OCI-LY1 (cell line): ENCODE measurements at regions not wholly inside any gene's neighbourhood (a gene's known extent, or its start where the extent isn't known, plus 50 kb on each side); places are given as distances from the start of the nearest gene placed in this dataset.

Experiments
- H2AFZ ChIP-seq: fragments of 200-600 bp; sonication (generic), shearing (Covaris generic); 2 replicates; pipeline ENCODE4 v1.6.0; 2014; ENCODE audit warnings: antibody characterized with exemption, mild to moderate bottlenecking, low read length
- H3F3A ChIP-seq: fragments of 200-600 bp; sonication (generic), shearing (Covaris generic); 2 replicates; pipeline ENCODE4 v1.6.0; 2014; ENCODE audit warnings: mild to moderate bottlenecking, antibody characterized with exemption, low read length, moderate library complexity; ENCODE audit not compliant: insufficient read depth
- H3K27ac ChIP-seq: fragments of 200-600 bp; sonication (generic); 2 replicates; pipeline ENCODE4 v1.5.1; 2014; ENCODE audit warnings: low read length, mixed run types, mild to moderate bottlenecking, low read depth; ENCODE audit not compliant: poor library complexity, severe bottlenecking
- H3K27me3 ChIP-seq: fragments of 200-600 bp; sonication (generic); 2 replicates; pipeline ENCODE4 v1.6.0; 2014; ENCODE audit warnings: antibody characterized with exemption, mild to moderate bottlenecking, low read length, moderate library complexity; ENCODE audit not compliant: insufficient read depth
- H3K36me3 ChIP-seq: fragments of 200-600 bp; sonication (generic); 2 replicates; pipeline ENCODE4 v1.6.1; 2014; ENCODE audit warnings: mild to moderate bottlenecking, antibody characterized with exemption, low read length, moderate library complexity, mixed read lengths; ENCODE audit not compliant: insufficient read depth
- H3K4me1 ChIP-seq: fragments of 200-600 bp; sonication (generic); 2 replicates; pipeline ENCODE4 v1.5.1; 2014; ENCODE audit warnings: mild to moderate bottlenecking, low read length, moderate library complexity; ENCODE audit not compliant: insufficient read depth, severe bottlenecking
- H3K4me2 ChIP-seq: fragments of 200-600 bp; sonication (generic), shearing (Covaris generic); 2 replicates; pipeline ENCODE4 v1.6.1; 2014; ENCODE audit warnings: low read length
- H3K4me3 ChIP-seq: fragments of 200-600 bp; sonication (generic); 2 replicates; pipeline ENCODE4 v1.5.1; 2014; ENCODE audit warnings: low read length, low read depth, mild to moderate bottlenecking, mixed read lengths; ENCODE audit not compliant: poor library complexity, severe bottlenecking
- H3K79me2 ChIP-seq: fragments of 200-600 bp; shearing (Covaris generic); 2 replicates; pipeline ENCODE4 v1.6.1; 2016; ENCODE audit warnings: mixed run types, low read length, mixed read lengths; ENCODE audit not compliant: insufficient read depth
- H3K9ac ChIP-seq: fragments of 200-600 bp; sonication (generic), shearing (Covaris generic); 2 replicates; pipeline ENCODE4 v1.6.1; 2014; ENCODE audit warnings: mild to moderate bottlenecking, low read length, mixed read lengths
- H3K9me2 ChIP-seq: fragments of 200-600 bp; sonication (generic), shearing (Covaris generic); 2 replicates; pipeline ENCODE4 v1.6.1; 2014; ENCODE audit warnings: low read depth, mild to moderate bottlenecking, low read length, mixed read lengths
- H3K9me3 ChIP-seq: fragments of 200-600 bp; shearing (Covaris generic); 2 replicates; pipeline ENCODE4 v1.6.1; 2014; ENCODE audit warnings: low read length, mixed read lengths
- H4K20me1 ChIP-seq: fragments of 200-600 bp; sonication (generic), shearing (Covaris generic); 2 replicates; pipeline ENCODE4 v1.6.0; 2016; ENCODE audit warnings: mild to moderate bottlenecking, low read length; ENCODE audit not compliant: insufficient read depth
- CTCF ChIP-seq: fragments of 200-600 bp; sonication (generic), shearing (Covaris generic); IDR thresholded peaks from 2 replicates; pipeline ENCODE4 v1.5.1; 2017; ENCODE audit warnings: mild to moderate bottlenecking, antibody characterized with exemption, low read length, moderate library complexity, mixed read lengths
- EZH2 ChIP-seq: fragments of 200-600 bp; sonication (generic), shearing (Covaris generic); IDR thresholded peaks from 2 replicates; pipeline ENCODE4 v1.8.0; 2017; ENCODE audit warnings: borderline replicate concordance, mixed run types, mild to moderate bottlenecking, antibody characterized with exemption, low read length, moderate library complexity, mixed read lengths

- H3K4me3 ChIP-seq, result no peak overlapping the region
- no peaks in the 10 kb centered on the region for H3K79me2 ChIP-seq
- no peaks in the 10 kb centered on the region for H3K27me3 ChIP-seq
- no peaks in the 10 kb centered on the region for H3K9me3 ChIP-seq
- no peaks in the 10 kb centered on the region for H3K9me2 ChIP-seq
- no peak for TF ChIP-seq EZH2
- no peak for TF ChIP-seq CTCF
- H3K36me3 ChIP-seq, result no peaks in the 10 kb centered on the region
- H3K9ac ChIP-seq, result no peak overlapping the region
- H3K4me2 ChIP-seq, result no peak overlapping the region
- H3K27ac ChIP-seq, result no peak overlapping the region
- H3F3A ChIP-seq, result no peaks in the 10 kb centered on the region
- H4K20me1 ChIP-seq, result no peaks in the 10 kb centered on the region
- no peaks in the 10 kb centered on the region for H3K4me1 ChIP-seq
- H2AFZ ChIP-seq, result no peak overlapping the region
These were observed 308.4 kb upstream of the RARB start for GRCh38 chr3:25119682-25120081.

GRCh38 chr3:25120665-25121064 lies 307.4 kb upstream of the RARB start:
- no peaks in the 10 kb centered on the region for H3K9me3 ChIP-seq
- H3K36me3 ChIP-seq, result no peaks in the 10 kb centered on the region
- no peak overlapping the region for H3K9ac ChIP-seq
- no peaks in the 10 kb centered on the region for H3K79me2 ChIP-seq
- no peaks in the 10 kb centered on the region for H3K4me1 ChIP-seq
- no peaks in the 10 kb centered on the region for H3K27me3 ChIP-seq
- no peak overlapping the region for H3K4me3 ChIP-seq
- no peaks in the 10 kb centered on the region for H3F3A ChIP-seq
- H2AFZ ChIP-seq, result no peak overlapping the region
- no peak overlapping the region for H3K27ac ChIP-seq
- H3K4me2 ChIP-seq, result no peak overlapping the region
- TF ChIP-seq CTCF (no peak), EZH2 (no peak)
- H4K20me1 ChIP-seq, result no peaks in the 10 kb centered on the region
- H3K9me2 ChIP-seq, result no peaks in the 10 kb centered on the region

GRCh38 chr3:25125201-25125600 lies 302.9 kb upstream of the RARB start:
- no peak for TF ChIP-seq CTCF
- no peak for TF ChIP-seq EZH2
- Histone ChIP-seq H4K20me1 (no peaks in the 10 kb centered on the region), H3K9ac (no peak overlapping the region), H3K9me2 (no peaks in the 10 kb centered on the region), H2AFZ (no peak overlapping the region), H3K36me3 (no peaks in the 10 kb centered on the region), H3K79me2 (no peaks in the 10 kb centered on the region), H3K4me2 (no peak overlapping the region), H3K27ac (no peak overlapping the region), H3K4me3 (no peak overlapping the region), H3F3A (no peaks in the 10 kb centered on the region), H3K27me3 (no peaks in the 10 kb centered on the region), H3K9me3 (no peaks in the 10 kb centered on the region), H3K4me1 (no peaks in the 10 kb centered on the region)
